ENCODE measurements at regions not wholly inside any gene's neighbourhood (a gene's known extent, or its start where the extent isn't known, plus 50 kb on each side); places are given as distances from the start of the nearest gene placed in this dataset.
A peak's percentile ranks its signal among the peaks of the same experiment; 100 is the strongest.

DNA sequence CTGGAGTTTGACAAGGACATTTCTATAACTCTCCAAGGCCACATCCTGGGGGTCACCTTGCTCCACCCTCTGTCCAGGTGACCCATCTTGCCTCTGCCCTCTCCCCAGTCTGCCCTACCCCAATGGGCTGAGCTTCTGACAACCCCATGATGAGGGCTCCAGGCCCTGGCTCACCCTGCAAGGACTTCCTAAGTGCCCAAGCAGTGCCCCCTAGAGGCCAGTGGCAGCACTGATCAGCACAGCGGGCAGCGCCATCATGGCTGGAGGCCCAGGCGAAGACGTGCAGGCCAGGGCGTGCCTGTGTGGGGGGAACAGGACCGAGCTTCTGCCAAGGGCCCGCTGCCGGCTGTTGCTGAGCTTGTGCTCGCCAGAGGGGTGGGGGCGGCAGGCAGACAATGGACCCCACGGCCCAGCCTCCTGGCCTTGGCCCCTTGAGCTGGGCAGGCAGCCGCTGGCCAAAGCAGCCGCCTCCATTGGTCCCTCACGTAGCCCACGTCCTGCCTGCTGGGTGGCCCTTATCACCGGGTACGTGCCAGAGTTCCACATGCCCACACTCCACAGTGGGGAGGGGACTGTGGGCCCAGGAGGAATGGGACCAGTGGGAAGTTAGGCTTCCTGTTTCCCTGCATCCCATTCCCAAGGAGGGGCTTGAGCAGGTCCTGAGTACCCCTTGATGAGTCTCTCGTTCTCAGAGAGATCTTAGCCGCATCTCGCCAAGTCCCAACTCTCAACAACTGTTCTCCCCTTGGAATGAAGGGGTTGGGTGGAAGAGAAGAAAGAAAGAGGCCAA, 64.3 kb downstream of the MRPL14 start (continued):
- TF ChIP-seq, protein P1, sequence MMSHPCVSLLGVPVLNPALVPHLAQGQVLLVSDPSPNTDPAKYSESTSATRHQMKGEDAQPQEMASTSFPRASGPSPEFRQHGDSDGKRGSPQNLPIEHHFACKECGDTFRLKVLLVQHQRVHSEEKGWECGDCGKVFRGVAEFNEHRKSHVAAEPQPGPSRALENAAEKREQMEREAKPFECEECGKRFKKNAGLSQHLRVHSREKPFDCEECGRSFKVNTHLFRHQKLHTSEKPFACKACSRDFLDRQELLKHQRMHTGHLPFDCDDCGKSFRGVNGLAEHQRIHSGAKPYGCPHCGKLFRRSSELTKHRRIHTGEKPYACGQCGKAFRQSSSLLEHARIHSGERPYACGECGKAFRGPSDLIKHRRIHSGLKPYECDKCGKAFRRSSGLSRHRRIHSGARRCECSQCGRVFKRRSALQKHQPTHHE (CRISPR knock-in tag; IDR thresholded peaks at IDR 0.05; ENCODE audit: borderline replicate concordance): no peak
- TF ChIP-seq TBP (CRISPR knock-in tag; IDR thresholded peaks at IDR 0.05) (no peak), TBX2 (CRISPR knock-in tag; IDR thresholded peaks at IDR 0.05; ENCODE audit: borderline replicate concordance) (peak; percentile 53; the same call in 1 of the 2 replicates), ZNF572 (CRISPR knock-in tag; IDR thresholded peaks at IDR 0.05) (peak; percentile 90; the same call in 1 of the 2 replicates), ZNF121 (CRISPR knock-in tag; IDR thresholded peaks at IDR 0.05) (no peak), TGIF2 (CRISPR knock-in tag; IDR thresholded peaks at IDR 0.05) (no peak), RXRB (CRISPR knock-in tag; IDR thresholded peaks at IDR 0.05; ENCODE audit: borderline replicate concordance) (peak; percentile 66), HNRNPL (IDR thresholded peaks at IDR 0.05; ENCODE audit: low read depth, low read length) (peak; percentile 85), NFKB2 (CRISPR knock-in tag; IDR thresholded peaks at IDR 0.05; ENCODE audit: borderline replicate concordance) (peak; percentile 48; the same call in 1 of the 2 replicates), HOXD1 (CRISPR knock-in tag; IDR thresholded peaks at IDR 0.05) (peak; percentile 36; the same call in 1 of the 2 replicates), KLF15 (CRISPR knock-in tag; IDR thresholded peaks at IDR 0.05; ENCODE audit: borderline replicate concordance) (no peak), HDAC1 (CRISPR knock-in tag; IDR thresholded peaks at IDR 0.05) (peak; percentile 87), ZMYM4 (CRISPR knock-in tag; IDR thresholded peaks at IDR 0.05) (no peak), CHD4 (IDR thresholded peaks at IDR 0.05; ENCODE audit: borderline replicate concordance, low read length) (no peak; the same call in 1 of the 2 replicates), ZNF557 (CRISPR knock-in tag; IDR thresholded peaks at IDR 0.05) (no peak), ZNF619 (CRISPR knock-in tag; IDR thresholded peaks at IDR 0.05) (no peak), ZFP36L2 (CRISPR knock-in tag; IDR thresholded peaks at IDR 0.05) (no peak), DNMT1 (CRISPR knock-in tag; IDR thresholded peaks at IDR 0.05) (peak; percentile 69), DR1 (CRISPR knock-in tag; IDR thresholded peaks at IDR 0.05) (no peak)
- TF ChIP-seq, protein P2, sequence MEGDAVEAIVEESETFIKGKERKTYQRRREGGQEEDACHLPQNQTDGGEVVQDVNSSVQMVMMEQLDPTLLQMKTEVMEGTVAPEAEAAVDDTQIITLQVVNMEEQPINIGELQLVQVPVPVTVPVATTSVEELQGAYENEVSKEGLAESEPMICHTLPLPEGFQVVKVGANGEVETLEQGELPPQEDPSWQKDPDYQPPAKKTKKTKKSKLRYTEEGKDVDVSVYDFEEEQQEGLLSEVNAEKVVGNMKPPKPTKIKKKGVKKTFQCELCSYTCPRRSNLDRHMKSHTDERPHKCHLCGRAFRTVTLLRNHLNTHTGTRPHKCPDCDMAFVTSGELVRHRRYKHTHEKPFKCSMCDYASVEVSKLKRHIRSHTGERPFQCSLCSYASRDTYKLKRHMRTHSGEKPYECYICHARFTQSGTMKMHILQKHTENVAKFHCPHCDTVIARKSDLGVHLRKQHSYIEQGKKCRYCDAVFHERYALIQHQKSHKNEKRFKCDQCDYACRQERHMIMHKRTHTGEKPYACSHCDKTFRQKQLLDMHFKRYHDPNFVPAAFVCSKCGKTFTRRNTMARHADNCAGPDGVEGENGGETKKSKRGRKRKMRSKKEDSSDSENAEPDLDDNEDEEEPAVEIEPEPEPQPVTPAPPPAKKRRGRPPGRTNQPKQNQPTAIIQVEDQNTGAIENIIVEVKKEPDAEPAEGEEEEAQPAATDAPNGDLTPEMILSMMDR (CRISPR knock-in tag; IDR thresholded peaks at IDR 0.05): peak; percentile 90
- TF ChIP-seq, protein P3, sequence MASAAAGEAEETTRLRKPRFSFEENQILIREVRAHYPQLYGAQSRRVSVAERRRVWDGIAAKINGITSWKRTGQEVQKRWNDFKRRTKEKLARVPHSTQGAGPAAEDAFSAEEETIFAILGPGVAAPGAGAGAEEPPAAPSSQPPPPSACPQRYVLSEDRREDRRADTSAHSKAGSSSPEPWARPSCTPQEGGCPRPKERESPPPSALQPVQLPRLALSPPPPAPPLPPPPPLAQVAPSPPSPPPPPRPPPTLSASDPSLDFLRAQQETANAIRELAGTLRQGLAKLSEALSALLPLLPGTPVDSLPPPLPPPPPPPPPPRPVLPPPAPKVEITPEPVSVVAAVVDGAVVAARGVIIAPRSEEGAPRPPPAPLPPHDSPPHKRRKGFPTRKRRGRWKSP (CRISPR knock-in tag; IDR thresholded peaks at IDR 0.05): no peak
- TF ChIP-seq, protein P4, sequence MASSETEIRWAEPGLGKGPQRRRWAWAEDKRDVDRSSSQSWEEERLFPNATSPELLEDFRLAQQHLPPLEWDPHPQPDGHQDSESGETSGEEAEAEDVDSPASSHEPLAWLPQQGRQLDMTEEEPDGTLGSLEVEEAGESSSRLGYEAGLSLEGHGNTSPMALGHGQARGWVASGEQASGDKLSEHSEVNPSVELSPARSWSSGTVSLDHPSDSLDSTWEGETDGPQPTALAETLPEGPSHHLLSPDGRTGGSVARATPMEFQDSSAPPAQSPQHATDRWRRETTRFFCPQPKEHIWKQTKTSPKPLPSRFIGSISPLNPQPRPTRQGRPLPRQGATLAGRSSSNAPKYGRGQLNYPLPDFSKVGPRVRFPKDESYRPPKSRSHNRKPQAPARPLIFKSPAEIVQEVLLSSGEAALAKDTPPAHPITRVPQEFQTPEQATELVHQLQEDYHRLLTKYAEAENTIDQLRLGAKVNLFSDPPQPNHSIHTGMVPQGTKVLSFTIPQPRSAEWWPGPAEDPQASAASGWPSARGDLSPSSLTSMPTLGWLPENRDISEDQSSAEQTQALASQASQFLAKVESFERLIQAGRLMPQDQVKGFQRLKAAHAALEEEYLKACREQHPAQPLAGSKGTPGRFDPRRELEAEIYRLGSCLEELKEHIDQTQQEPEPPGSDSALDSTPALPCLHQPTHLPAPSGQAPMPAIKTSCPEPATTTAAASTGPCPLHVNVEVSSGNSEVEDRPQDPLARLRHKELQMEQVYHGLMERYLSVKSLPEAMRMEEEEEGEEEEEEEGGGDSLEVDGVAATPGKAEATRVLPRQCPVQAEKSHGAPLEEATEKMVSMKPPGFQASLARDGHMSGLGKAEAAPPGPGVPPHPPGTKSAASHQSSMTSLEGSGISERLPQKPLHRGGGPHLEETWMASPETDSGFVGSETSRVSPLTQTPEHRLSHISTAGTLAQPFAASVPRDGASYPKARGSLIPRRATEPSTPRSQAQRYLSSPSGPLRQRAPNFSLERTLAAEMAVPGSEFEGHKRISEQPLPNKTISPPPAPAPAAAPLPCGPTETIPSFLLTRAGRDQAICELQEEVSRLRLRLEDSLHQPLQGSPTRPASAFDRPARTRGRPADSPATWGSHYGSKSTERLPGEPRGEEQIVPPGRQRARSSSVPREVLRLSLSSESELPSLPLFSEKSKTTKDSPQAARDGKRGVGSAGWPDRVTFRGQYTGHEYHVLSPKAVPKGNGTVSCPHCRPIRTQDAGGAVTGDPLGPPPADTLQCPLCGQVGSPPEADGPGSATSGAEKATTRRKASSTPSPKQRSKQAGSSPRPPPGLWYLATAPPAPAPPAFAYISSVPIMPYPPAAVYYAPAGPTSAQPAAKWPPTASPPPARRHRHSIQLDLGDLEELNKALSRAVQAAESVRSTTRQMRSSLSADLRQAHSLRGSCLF (CRISPR knock-in tag; IDR thresholded peaks at IDR 0.05; ENCODE audit: borderline replicate concordance): no peak
